ENCODE measurements at regions not wholly inside any gene's neighbourhood (a gene's known extent, or its start where the extent isn't known, plus 50 kb on each side); places are given as distances from the start of the nearest gene placed in this dataset.

GRCh38 chr6:23250556-23250955 is 681.2 kb downstream of the HDGFL1 start:
- H3K9me3 Mint-ChIP-seq = peaks cover 3 to 7% of the 10 kb centered on the region in 2 donors
- H3K36me3 Mint-ChIP-seq (ENCODE audit: insufficient read depth in 2 of 2) = no peaks in the 10 kb centered on the region
- H3K4me1 Mint-ChIP-seq (ENCODE audit: low read depth) = no peaks in the 10 kb centered on the region
- no peak overlapping the region for H3K27ac Mint-ChIP-seq
- H3K27me3 Mint-ChIP-seq (ENCODE audit: low read depth) = no peaks in the 10 kb centered on the region
- H3K4me3 Mint-ChIP-seq = no peak overlapping the region
- DNase-seq = no peak
- ATAC-seq (replicated peaks in 1 of 2) = no peak

DNA sequence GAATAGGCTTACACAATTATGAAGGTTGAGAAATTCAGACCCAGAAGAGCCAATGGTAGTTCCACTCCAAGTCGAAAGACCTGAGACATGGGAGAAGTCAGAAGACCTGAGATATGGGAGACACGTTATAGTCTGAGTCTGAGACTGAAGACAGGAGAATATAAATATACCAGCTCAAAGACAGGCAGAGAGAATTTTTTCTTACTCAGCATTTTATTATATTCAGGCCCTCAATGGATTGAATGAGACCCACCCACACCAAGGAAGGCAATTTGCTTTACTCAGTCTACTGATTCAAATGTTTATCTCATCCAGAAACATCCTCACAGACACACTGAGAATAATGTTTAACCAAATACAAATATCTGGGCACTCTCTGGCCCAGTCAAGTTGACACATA is 693.5 kb downstream of the HDGFL1 start:
- peaks cover 14 to 16% of the 10 kb centered on the region in 2 donors for H3K9me3 Mint-ChIP-seq
- no peaks in the 10 kb centered on the region for H3K27me3 Mint-ChIP-seq (ENCODE audit: low read depth)
- peaks cover 5% of the 10 kb centered on the region in 2 donors for H3K36me3 Mint-ChIP-seq (ENCODE audit: insufficient read depth in 2 of 2)
- ATAC-seq (replicated peaks in 1 of 2) (no peak), DNase-seq (no peak)
- no peaks in the 10 kb centered on the region for H3K4me1 Mint-ChIP-seq (ENCODE audit: low read depth)
- H3K27ac Mint-ChIP-seq = no peak overlapping the region
- H3K4me3 Mint-ChIP-seq = no peak overlapping the region

GRCh38 chr6:23265270-23265669 is 695.9 kb downstream of the HDGFL1 start:
- no peaks in the 10 kb centered on the region for H3K27me3 Mint-ChIP-seq (ENCODE audit: low read depth)
- H3K9me3 Mint-ChIP-seq = peaks cover 8 to 12% of the 10 kb centered on the region in 2 donors
- no peak overlapping the region for H3K4me3 Mint-ChIP-seq
- no peak overlapping the region for H3K27ac Mint-ChIP-seq
- peaks cover 2 to 5% of the 10 kb centered on the region in 2 donors for H3K36me3 Mint-ChIP-seq (ENCODE audit: insufficient read depth in 2 of 2)
- H3K4me1 Mint-ChIP-seq (ENCODE audit: low read depth) = no peaks in the 10 kb centered on the region
- no peak for DNase-seq
- ATAC-seq (replicated peaks in 1 of 2) = no peak

DNA sequence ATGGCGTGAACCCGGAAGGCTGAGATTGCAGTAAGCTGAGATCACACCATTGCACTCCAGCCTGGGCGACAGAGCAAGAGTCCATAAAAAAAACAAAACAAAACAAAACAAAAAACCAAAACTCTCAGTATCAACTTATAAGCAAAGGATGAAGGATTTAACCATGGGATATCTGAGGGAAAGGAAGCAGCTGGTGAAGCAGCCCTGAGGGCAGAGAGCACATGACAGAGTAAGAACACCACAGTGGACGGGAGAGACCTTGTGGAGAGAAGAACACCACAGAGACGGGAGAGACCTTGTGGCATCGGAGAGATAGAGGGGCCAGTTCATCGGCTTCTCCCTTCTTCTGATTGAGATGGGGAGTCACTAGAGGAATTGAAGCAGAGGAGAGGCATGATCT is 697.2 kb downstream of the HDGFL1 start:
- ATAC-seq (replicated peaks in 1 of 2) (no peak), DNase-seq (no peak)
- H3K4me3 Mint-ChIP-seq = no peak overlapping the region
- H3K9me3 Mint-ChIP-seq = peaks cover 0 to 4% of the 10 kb centered on the region in 2 donors
- H3K27me3 Mint-ChIP-seq (ENCODE audit: low read depth) = no peaks in the 10 kb centered on the region
- no peaks in the 10 kb centered on the region for H3K36me3 Mint-ChIP-seq (ENCODE audit: insufficient read depth in 2 of 2)
- H3K27ac Mint-ChIP-seq = no peak overlapping the region
- no peaks in the 10 kb centered on the region for H3K4me1 Mint-ChIP-seq (ENCODE audit: low read depth)

DNA sequence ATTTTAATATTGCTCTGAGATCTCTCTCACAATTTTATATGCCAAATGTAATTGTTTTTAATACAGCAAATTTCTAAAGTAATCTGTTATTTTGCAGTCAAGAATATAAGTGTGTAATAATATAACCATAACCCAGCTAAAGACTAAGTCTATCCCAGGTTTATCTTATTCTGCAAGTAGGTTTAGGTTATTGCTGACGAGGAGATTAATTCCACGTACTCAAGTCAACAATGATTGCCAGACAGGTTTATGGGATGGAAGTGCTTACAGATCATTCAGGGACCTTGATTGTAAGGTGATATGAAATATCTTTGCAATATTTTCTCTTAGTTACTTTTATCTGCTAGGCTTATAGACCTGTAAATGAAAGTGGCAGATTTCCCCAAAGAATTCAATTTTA is 698.3 kb downstream of the HDGFL1 start:
- Mint-ChIP-seq H3K9me3 (peaks cover 0 to 4% of the 10 kb centered on the region in 2 donors), H3K27ac (no peak overlapping the region), H3K4me1 (ENCODE audit: low read depth) (no peaks in the 10 kb centered on the region), H3K4me3 (no peak overlapping the region), H3K36me3 (ENCODE audit: insufficient read depth in 2 of 2) (no peaks in the 10 kb centered on the region), H3K27me3 (ENCODE audit: low read depth) (no peaks in the 10 kb centered on the region)
- DNase-seq (no peak), ATAC-seq (replicated peaks in 1 of 2) (no peak)

GRCh38 chr6:23268348-23268747 is 699.0 kb downstream of the HDGFL1 start:
- peaks cover 0 to 5% of the 10 kb centered on the region in 2 donors for H3K9me3 Mint-ChIP-seq
- ATAC-seq (replicated peaks in 1 of 2) (no peak), DNase-seq (no peak)
- H3K4me1 Mint-ChIP-seq (ENCODE audit: low read depth) = no peaks in the 10 kb centered on the region
- H3K27me3 Mint-ChIP-seq (ENCODE audit: low read depth) = no peaks in the 10 kb centered on the region
- no peak overlapping the region for H3K4me3 Mint-ChIP-seq
- no peaks in the 10 kb centered on the region for H3K36me3 Mint-ChIP-seq (ENCODE audit: insufficient read depth in 2 of 2)
- H3K27ac Mint-ChIP-seq = no peak overlapping the region

GRCh38 chr6:23269436-23269835 is 700.1 kb downstream of the HDGFL1 start:
- Mint-ChIP-seq H3K9me3 (peaks cover 0 to 6% of the 10 kb centered on the region in 2 donors), H3K27me3 (ENCODE audit: low read depth) (no peaks in the 10 kb centered on the region), H3K4me3 (no peak overlapping the region), H3K27ac (no peak overlapping the region), H3K36me3 (ENCODE audit: insufficient read depth in 2 of 2) (no peaks in the 10 kb centered on the region), H3K4me1 (ENCODE audit: low read depth) (no peaks in the 10 kb centered on the region)
- no peak for DNase-seq
- ATAC-seq (replicated peaks in 1 of 2) = no peak

DNA sequence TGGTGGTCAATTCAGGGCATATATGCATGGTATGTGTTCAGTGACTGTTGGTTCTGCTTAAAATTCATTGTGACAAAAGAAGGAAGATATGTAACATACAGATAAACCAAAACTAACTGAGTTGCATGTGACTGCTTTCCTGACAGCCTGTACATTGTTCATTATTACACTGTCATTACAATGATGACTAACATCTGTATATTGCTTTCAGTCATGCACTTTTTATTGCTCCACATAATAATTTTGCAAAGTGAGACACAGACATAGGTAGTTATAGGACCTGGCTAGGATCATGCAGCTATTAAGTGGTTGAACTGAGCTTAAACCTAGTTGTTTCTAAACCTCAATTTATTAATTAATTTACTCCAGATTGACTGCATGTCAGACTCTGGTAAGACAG is 703.2 kb downstream of the HDGFL1 start:
- ATAC-seq (replicated peaks in 1 of 2) (no peak), DNase-seq (no peak)
- Mint-ChIP-seq H3K27me3 (ENCODE audit: low read depth) (no peaks in the 10 kb centered on the region), H3K36me3 (ENCODE audit: insufficient read depth in 2 of 2) (no peaks in the 10 kb centered on the region), H3K4me3 (no peak overlapping the region), H3K9me3 (peaks cover 0 to 2% of the 10 kb centered on the region in 2 donors), H3K4me1 (ENCODE audit: low read depth) (no peaks in the 10 kb centered on the region), H3K27ac (no peak overlapping the region)

- ATAC-seq (replicated peaks in 1 of 2) = no peak
Observed at GRCh38 chr6:23277521-23278179, 708.3 kb downstream of the HDGFL1 start.

DNA sequence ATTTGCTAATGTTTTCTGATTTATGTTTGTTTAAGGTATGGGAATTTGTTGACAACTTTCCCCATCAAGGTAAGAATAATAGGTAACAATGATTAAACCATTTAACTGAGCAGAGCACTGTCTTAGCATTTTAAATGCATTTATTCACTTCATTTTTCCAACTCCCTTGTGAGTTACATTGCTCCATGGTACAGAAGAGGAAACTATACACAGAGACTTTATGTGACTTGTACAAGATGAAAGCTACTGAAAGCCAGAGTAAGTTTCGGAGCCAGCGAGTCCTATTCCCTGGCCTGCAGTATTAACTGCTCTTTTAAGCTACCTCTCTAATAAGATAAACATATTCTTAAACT is 708.8 kb downstream of the HDGFL1 start:
- DNase-seq (no peak), ATAC-seq (replicated peaks in 1 of 2) (no peak)
- H3K36me3 Mint-ChIP-seq (ENCODE audit: insufficient read depth in 2 of 2) = no peaks in the 10 kb centered on the region
- no peaks in the 10 kb centered on the region for H3K27me3 Mint-ChIP-seq (ENCODE audit: low read depth)
- H3K4me1 Mint-ChIP-seq (ENCODE audit: low read depth) = no peaks in the 10 kb centered on the region
- H3K9me3 Mint-ChIP-seq = peaks cover 0 to 2% of the 10 kb centered on the region in 2 donors
- H3K4me3 Mint-ChIP-seq = no peak overlapping the region
- no peak overlapping the region for H3K27ac Mint-ChIP-seq

More at GRCh38 chr6:23277521-23278179, 708.3 kb downstream of the HDGFL1 start:
- H3K4me3 Mint-ChIP-seq = no peak overlapping the region
- DNase-seq = no peak
- peaks cover 0 to 2% of the 10 kb centered on the region in 2 donors for H3K9me3 Mint-ChIP-seq
- no peaks in the 10 kb centered on the region for H3K27me3 Mint-ChIP-seq (ENCODE audit: low read depth)
- H3K4me1 Mint-ChIP-seq (ENCODE audit: low read depth) = no peaks in the 10 kb centered on the region
- no peaks in the 10 kb centered on the region for H3K36me3 Mint-ChIP-seq (ENCODE audit: insufficient read depth in 2 of 2)
- H3K27ac Mint-ChIP-seq = no peak overlapping the region

- no peak overlapping the region for H3K27ac Mint-ChIP-seq
- peaks cover 0 to 2% of the 10 kb centered on the region in 2 donors for H3K9me3 Mint-ChIP-seq
- H3K4me1 Mint-ChIP-seq (ENCODE audit: low read depth) = no peaks in the 10 kb centered on the region
- ATAC-seq (replicated peaks in 1 of 2) (no peak), DNase-seq (no peak)
- H3K4me3 Mint-ChIP-seq = no peak overlapping the region
- no peaks in the 10 kb centered on the region for H3K36me3 Mint-ChIP-seq (ENCODE audit: insufficient read depth in 2 of 2)
- H3K27me3 Mint-ChIP-seq (ENCODE audit: low read depth) = no peaks in the 10 kb centered on the region
Observed at GRCh38 chr6:23280437-23280836, 711.1 kb downstream of the HDGFL1 start.

GRCh38 chr6:23282252-23283021 is 713.1 kb downstream of the HDGFL1 start:
- H3K27me3 Mint-ChIP-seq (ENCODE audit: low read depth) = no peaks in the 10 kb centered on the region
- ATAC-seq (replicated peaks in 1 of 2) = no peak
- no peaks in the 10 kb centered on the region for H3K4me1 Mint-ChIP-seq (ENCODE audit: low read depth)
- DNase-seq = no peak
- no peak overlapping the region for H3K27ac Mint-ChIP-seq
- H3K4me3 Mint-ChIP-seq = no peak overlapping the region
- H3K9me3 Mint-ChIP-seq = peaks cover 0 to 2% of the 10 kb centered on the region in 2 donors
- H3K36me3 Mint-ChIP-seq (ENCODE audit: insufficient read depth in 2 of 2) = no peaks in the 10 kb centered on the region

- Mint-ChIP-seq H3K27me3 (ENCODE audit: low read depth) (no peaks in the 10 kb centered on the region), H3K4me3 (no peak overlapping the region), H3K27ac (no peak overlapping the region), H3K9me3 (peaks cover 2 to 4% of the 10 kb centered on the region in 2 donors), H3K36me3 (ENCODE audit: insufficient read depth in 2 of 2) (no peaks in the 10 kb centered on the region), H3K4me1 (ENCODE audit: low read depth) (no peaks in the 10 kb centered on the region)
- no peak for DNase-seq
- ATAC-seq (replicated peaks in 1 of 2) = no peak
Observed at GRCh38 chr6:23293653-23294052, 724.3 kb downstream of the HDGFL1 start.

DNA sequence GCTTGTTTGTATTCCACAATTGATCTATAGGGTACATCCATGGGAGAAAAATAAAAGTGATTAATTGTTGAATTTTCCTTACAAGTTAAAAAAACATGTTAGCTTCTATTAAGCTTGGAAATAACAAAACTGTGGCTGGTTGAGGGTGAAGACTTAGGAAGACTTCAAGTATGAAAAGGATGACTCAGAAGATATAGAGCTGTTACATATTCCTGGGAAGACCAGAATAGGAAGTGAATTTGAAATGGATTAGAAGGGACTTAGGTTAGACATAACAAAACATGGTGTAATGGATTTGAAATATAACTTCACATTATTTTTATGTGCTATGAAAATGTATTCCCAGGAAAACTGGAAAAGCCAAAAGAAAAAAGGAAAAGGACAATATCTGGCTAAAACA is 732.2 kb downstream of the HDGFL1 start:
- H3K36me3 Mint-ChIP-seq (ENCODE audit: insufficient read depth in 2 of 2) = no peaks in the 10 kb centered on the region
- H3K27ac Mint-ChIP-seq = no peak overlapping the region
- no peak for ATAC-seq (replicated peaks in 1 of 2)
- DNase-seq = no peak
- H3K4me3 Mint-ChIP-seq = no peak overlapping the region
- H3K9me3 Mint-ChIP-seq = peaks cover 2 to 4% of the 10 kb centered on the region in 2 donors
- H3K4me1 Mint-ChIP-seq (ENCODE audit: low read depth) = no peaks in the 10 kb centered on the region
- no peaks in the 10 kb centered on the region for H3K27me3 Mint-ChIP-seq (ENCODE audit: low read depth)

All from activated T-cell treated with anti-CD3 and anti-CD28 coated beads, Interleukin-2, amount 50 U/mL, for 72 hours (primary cell).